GM23248 (cell line): ENCODE measurements at regions not wholly inside any gene's neighbourhood (a gene's known extent, or its start where the extent isn't known, plus 50 kb on each side); places are given as distances from the start of the nearest gene placed in this dataset.

ENCODE experiments used
- EZH2 ChIP-seq: fragments of 200-600 bp; sonication (generic); IDR thresholded peaks from 2 replicates; pipeline ENCODE4 v1.6.1; 2018; ENCODE audit warnings: antibody characterized with exemption, mild to moderate bottlenecking; ENCODE audit not compliant: insufficient read depth, poor library complexity, severe bottlenecking
- EZH2phosphoT487 ChIP-seq: fragments of 200-600 bp; sonication (generic); IDR thresholded peaks from 2 replicates; pipeline ENCODE4 v1.6.1; 2018; ENCODE audit warnings: antibody characterized with exemption, moderate library complexity, mild to moderate bottlenecking, low read depth; ENCODE audit not compliant: insufficient read depth

DNA sequence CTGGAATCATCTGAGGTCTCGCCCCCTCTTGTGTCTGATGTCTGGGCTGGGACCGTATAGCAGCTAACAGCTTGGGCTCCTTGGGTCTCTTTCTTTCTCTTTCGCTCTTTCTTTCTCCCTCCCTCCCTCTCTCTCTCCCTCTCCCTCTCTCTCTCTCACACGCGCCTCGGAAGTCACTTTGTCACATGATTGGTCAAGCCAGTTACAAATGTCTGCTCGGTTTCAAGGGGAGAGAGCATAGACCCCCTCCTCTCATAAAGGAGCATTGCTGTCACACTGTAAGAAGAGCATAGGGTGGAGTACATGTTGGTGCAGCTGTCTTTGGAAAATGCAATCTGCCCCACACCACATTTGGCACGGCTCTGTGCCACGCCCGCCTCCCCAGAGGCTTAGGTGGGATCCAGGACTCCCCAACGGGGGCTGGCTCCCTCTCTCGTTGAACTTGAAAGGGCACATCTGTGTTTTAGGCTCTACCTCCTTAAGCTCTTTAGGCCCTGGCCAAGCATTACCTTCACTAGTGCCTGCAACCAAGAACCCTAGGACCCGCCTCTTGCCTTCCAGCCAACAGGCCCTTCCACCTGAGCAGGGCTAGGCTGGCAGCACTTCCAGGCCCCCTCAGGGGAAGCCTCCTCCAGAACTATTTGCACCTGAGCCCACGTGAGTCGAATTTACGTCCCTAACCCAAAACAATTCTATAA, 61.9 kb upstream of the CACUL1 start:
- TF ChIP-seq EZH2 (no peak), EZH2phosphoT487 (no peak)
